Uterus (tissue), 3 donors: ENCODE measurements at regions not wholly inside any gene's neighbourhood (a gene's known extent, or its start where the extent isn't known, plus 50 kb on each side); places are given as distances from the start of the nearest gene placed in this dataset.
"Not testable (repeated sequence)": the region's sequence is repeated elsewhere in the genome, so short reads cannot be mapped to it uniquely, and the experiment has no call there.

ENCODE experiments used
- DNase-seq, 2 donors: peaks; one replicate each; pipeline ENCODE4 v3.0.0-alpha.2; 2019 to 2020
- H3K27ac ChIP-seq, 2 donors: fragments of 200-600 bp; sonication (generic); 1 replicate in 1 of 2; 2 replicates in 1 of 2; pipeline ENCODE4 v1.5.1; 2016 to 2018
- H3K27me3 ChIP-seq, 2 donors: fragments of 200-600 bp; sonication (generic); one replicate each; pipeline ENCODE4 v1.5.1; 2018 to 2019; ENCODE audit warnings: control low read depth in 1 of 2
- H3K36me3 ChIP-seq, 2 donors: fragments of 200-600 bp; sonication (generic); one replicate each; pipeline ENCODE4 v1.5.1; 2019; ENCODE audit warnings: control low read depth in 1 of 2
- H3K4me1 ChIP-seq, 2 donors: fragments of 200-600 bp; sonication (generic); one replicate each; pipeline ENCODE4 v1.5.1; 2018 to 2019; ENCODE audit warnings: control low read depth in 1 of 2
- H3K4me3 ChIP-seq, 2 donors: fragments of 200-600 bp; sonication (generic); 1 replicate in 1 of 2; 2 replicates in 1 of 2; pipeline ENCODE4 v1.5.1; 2018 to 2019; ENCODE audit warnings: mild to moderate bottlenecking in 1 of 2
- H3K9me3 ChIP-seq, 2 donors: fragments of 200-600 bp; sonication (generic); one replicate each; pipeline ENCODE4 v1.5.1; 2019; ENCODE audit warnings: control low read depth in 1 of 2
- CTCF ChIP-seq, 4 experiments: fragments of 200-600 bp in 2 of 4; fragments of 450-650 bp in 2 of 4; sonication (generic) in 2 of 4; IDR thresholded peaks; one replicate each; pipeline ENCODE4 v1.5.1; 2016 to 2019; ENCODE audit warnings: antibody characterized with exemption in 4 of 4, mild to moderate bottlenecking in 2 of 4, moderate library complexity in 1 of 4
- POLR2A ChIP-seq, 2 donors: fragments of 450-650 bp; IDR thresholded peaks; one replicate each; pipeline ENCODE4 v1.6.1; 2016; ENCODE audit warnings: antibody characterized with exemption in 2 of 2, mild to moderate bottlenecking in 1 of 2, moderate library complexity in 1 of 2
- intact Hi-C: fragments of 100-400 bp; cut with DNase I; formaldehyde crosslinking; loops from one replicate; pipeline ENCODE4 v1.15.1; 2023; ENCODE audit warnings: low total_unique reads
- donor health status: DM: yes; HTN: yes; CAD: no.

GRCh38 chr14:103239751-103240150 is 94.3 kb upstream of the EIF5 start:
- peaks cover 0 to 4% of the 10 kb centered on the region in 2 donors for H3K4me1 ChIP-seq
- no peak overlapping the region for H3K4me3 ChIP-seq
- intact Hi-C loops: no loop called here
- H3K27ac ChIP-seq: no peak overlapping the region
- TF ChIP-seq POLR2A (IDR thresholded peaks at IDR 0.05) (no peak), CTCF (IDR thresholded peaks at IDR 0.05) (no peak)
- peaks cover 0 to 3% of the 10 kb centered on the region in 2 donors for H3K9me3 ChIP-seq
- no peaks in the 10 kb centered on the region for H3K36me3 ChIP-seq
- DNase-seq: peak in 1 of 2 donors; percentile 9
- no peaks in the 10 kb centered on the region for H3K27me3 ChIP-seq

- peak in 1 of 2 donors; percentile 1 for DNase-seq
- no peak overlapping the region for H3K4me3 ChIP-seq
- no peaks in the 10 kb centered on the region for H3K4me1 ChIP-seq
- no peaks in the 10 kb centered on the region for H3K36me3 ChIP-seq
- intact Hi-C loops: no loop called here
- peaks cover 0 to 3% of the 10 kb centered on the region in 2 donors for H3K9me3 ChIP-seq
- no peaks in the 10 kb centered on the region for H3K27me3 ChIP-seq
- TF ChIP-seq POLR2A (IDR thresholded peaks at IDR 0.05) (no peak), CTCF (IDR thresholded peaks at IDR 0.05) (no peak)
- no peak overlapping the region for H3K27ac ChIP-seq
These were observed 92.5 kb upstream of the EIF5 start for GRCh38 chr14:103241531-103241930.

- peak in 1 of 2 donors; percentile 8 for DNase-seq
- intact Hi-C loops: no loop called here
- no peaks in the 10 kb centered on the region for H3K4me1 ChIP-seq
- TF ChIP-seq CTCF (IDR thresholded peaks at IDR 0.05) (no peak), POLR2A (IDR thresholded peaks at IDR 0.05) (no peak)
- no peaks in the 10 kb centered on the region for H3K36me3 ChIP-seq
- peak overlapping the region; percentile 70 to 93 for H3K27ac ChIP-seq
- no peak overlapping the region for H3K4me3 ChIP-seq
- no peaks in the 10 kb centered on the region for H3K9me3 ChIP-seq
- no peaks in the 10 kb centered on the region for H3K27me3 ChIP-seq
These were observed 90.0 kb upstream of the EIF5 start for GRCh38 chr14:103243764-103244737.

GRCh38 chr14:103245624-103246031 is 88.4 kb upstream of the EIF5 start:
- peak overlapping the region; percentile 70 to 93 for H3K27ac ChIP-seq
- H3K4me3 ChIP-seq, intact Hi-C loops, H3K36me3 ChIP-seq, H3K27me3 ChIP-seq, H3K9me3 ChIP-seq, H3K4me1 ChIP-seq: not testable (repeated sequence)
- peak in 1 of 2 donors; percentile 69 for DNase-seq

GRCh38 chr14:103246070-103246469 is 88.0 kb upstream of the EIF5 start:
- DNase-seq: no peak

More at GRCh38 chr14:103246070-103246469, 88.0 kb upstream of the EIF5 start:
- no peaks in the 10 kb centered on the region for H3K9me3 ChIP-seq
- peak overlapping the region; percentile 70 to 93 for H3K27ac ChIP-seq
- intact Hi-C loops: no loop called here
- no peak overlapping the region for H3K4me3 ChIP-seq
- no peaks in the 10 kb centered on the region for H3K36me3 ChIP-seq
- no peaks in the 10 kb centered on the region for H3K4me1 ChIP-seq
- no peaks in the 10 kb centered on the region for H3K27me3 ChIP-seq
- TF ChIP-seq POLR2A (IDR thresholded peaks at IDR 0.05) (no peak), CTCF (IDR thresholded peaks at IDR 0.05) (no peak)
